Stomach (tissue), 4 donors: ENCODE measurements at regions not wholly inside any gene's neighbourhood (a gene's known extent, or its start where the extent isn't known, plus 50 kb on each side); places are given as distances from the start of the nearest gene placed in this dataset.

ENCODE experiments used
- CTCF ChIP-seq, 7 experiments: fragments of 450-650 bp in 4 of 7; fragments of 200-600 bp in 3 of 7; sonication (generic) in 3 of 7; IDR thresholded peaks; one replicate each; pipeline ENCODE4 v1.5.1; 2016 to 2019; ENCODE audit warnings: antibody characterized with exemption in 7 of 7, control low read depth in 2 of 7, mild to moderate bottlenecking in 1 of 7
- POLR2A ChIP-seq, 4 donors: fragments of 450-650 bp; IDR thresholded peaks; one replicate each; pipeline ENCODE4 v1.6.1; 2016; ENCODE audit warnings: antibody characterized with exemption in 4 of 4, control low read depth in 2 of 4, mild to moderate bottlenecking in 1 of 4, moderate library complexity in 1 of 4
- POLR2AphosphoS5 ChIP-seq, 3 donors: sonication (generic); formaldehyde crosslinking; IDR thresholded peaks; one replicate each; pipeline ENCODE4 v1.6.1; 2016; ENCODE audit warnings: antibody characterized with exemption in 3 of 3

DNA sequence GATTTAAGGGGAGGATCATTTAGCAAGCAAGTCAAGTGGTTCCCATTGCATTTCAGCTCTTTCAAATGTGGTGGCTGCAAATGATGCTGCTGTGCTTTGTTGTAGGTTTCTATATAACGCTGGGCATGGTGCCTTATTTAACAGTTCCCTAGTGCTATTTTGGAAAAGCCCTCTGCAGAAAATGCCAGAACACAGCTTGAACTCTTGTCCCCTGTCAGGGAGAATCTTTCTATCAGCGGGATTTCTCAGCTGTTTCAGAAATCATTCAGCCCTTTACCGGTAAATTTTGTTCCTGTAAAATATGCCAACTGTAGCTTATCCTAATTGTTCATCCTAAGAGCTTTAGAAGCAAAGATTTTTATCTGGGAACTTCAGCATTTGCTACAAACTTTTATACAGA is 77.8 kb upstream of the DTNA start:
- TF ChIP-seq POLR2A (IDR thresholded peaks at IDR 0.05) = no peak
- no peak for TF ChIP-seq CTCF (IDR thresholded peaks at IDR 0.05)
- TF ChIP-seq POLR2AphosphoS5 (IDR thresholded peaks at IDR 0.05) = no peak
